PC-9 (cell line): ENCODE measurements at regions not wholly inside any gene's neighbourhood (a gene's known extent, or its start where the extent isn't known, plus 50 kb on each side); places are given as distances from the start of the nearest gene placed in this dataset.

Experiments
- CTCF ChIP-seq: fragments of 200-600 bp; sonication (generic); conservative IDR thresholded peaks from 2 replicates; pipeline ENCODE4 v1.6.1; 2017; ENCODE audit warnings: mixed run types, antibody characterized with exemption, mild to moderate bottlenecking, moderate library complexity
- EZH2 ChIP-seq: fragments of 200-600 bp; sonication (generic); IDR thresholded peaks from 2 replicates; pipeline ENCODE4 v1.8.0; 2017; ENCODE audit warnings: antibody characterized with exemption, low read depth

GRCh38 chr15:27599034-27599433, 500.1 kb downstream of the OCA2 start:
- no peak for TF ChIP-seq CTCF
- TF ChIP-seq EZH2: no peak
